ENCODE measurements at regions not wholly inside any gene's neighbourhood (a gene's known extent, or its start where the extent isn't known, plus 50 kb on each side); places are given as distances from the start of the nearest gene placed in this dataset.

GRCh38 chr13:44814836-44815235 is 174.4 kb downstream of the NUFIP1 start:
- CTCF ChIA-PET, result interaction anchor here (1.0 to 2.8 kb wide), 2 partner anchors 18 to 332 kb away, joined by 3 to 15 read pairs; no protein-coding TSS in a partner anchor
- TF ChIP-seq CTCF (IDR thresholded peaks at IDR 0.05; ENCODE audit: insufficient read depth, low read length, missing control alignments), result no peak
- no peak for DNase-seq (ENCODE audit: low read depth, low spot score)
- no peak overlapping the region for H3K4me3 ChIP-seq (ENCODE audit: low read depth, low read length)
- POLR2A ChIA-PET, result no interaction called here

- POLR2A ChIA-PET, result no interaction called here
- CTCF ChIA-PET, result no interaction called here
- DNase-seq (ENCODE audit: low read depth, low spot score), result no peak
- TF ChIP-seq CTCF (IDR thresholded peaks at IDR 0.05; ENCODE audit: insufficient read depth, low read length, missing control alignments), result no peak
- H3K4me3 ChIP-seq (ENCODE audit: low read depth, low read length), result no peak overlapping the region
Observed at GRCh38 chr13:44814161-44814560, 175.1 kb downstream of the NUFIP1 start.

GRCh38 chr13:44812818-44813217 is 176.5 kb downstream of the NUFIP1 start:
- DNase-seq (ENCODE audit: low read depth, low spot score), result no peak
- ChIA-PET CTCF (interaction anchor here (1.5 kb wide), 1 partner anchor 157 kb away, joined by 4 read pairs; no protein-coding TSS in a partner anchor), POLR2A (no interaction called here)
- TF ChIP-seq CTCF (IDR thresholded peaks at IDR 0.05; ENCODE audit: insufficient read depth, low read length, missing control alignments), result no peak
- no peak overlapping the region for H3K4me3 ChIP-seq (ENCODE audit: low read depth, low read length)

GRCh38 chr13:44810061-44810840 is 179.0 kb downstream of the NUFIP1 start:
- no peak for DNase-seq (ENCODE audit: low read depth, low spot score)
- no peak overlapping the region for H3K4me3 ChIP-seq (ENCODE audit: low read depth, low read length)
- ChIA-PET CTCF (no interaction called here), POLR2A (no interaction called here)
- TF ChIP-seq CTCF (IDR thresholded peaks at IDR 0.05; ENCODE audit: insufficient read depth, low read length, missing control alignments), result no peak

- H3K4me3 ChIP-seq (ENCODE audit: low read depth, low read length), result no peak overlapping the region
- ChIA-PET POLR2A (no interaction called here), CTCF (no interaction called here)
- no peak for TF ChIP-seq CTCF (IDR thresholded peaks at IDR 0.05; ENCODE audit: insufficient read depth, low read length, missing control alignments)
- no peak for DNase-seq (ENCODE audit: low read depth, low spot score)
Observed at GRCh38 chr13:44809190-44809589, 180.1 kb downstream of the NUFIP1 start.

- POLR2A ChIA-PET, result no interaction called here
- CTCF ChIA-PET, result no interaction called here
- DNase-seq (ENCODE audit: low read depth, low spot score), result no peak
- no peak overlapping the region for H3K4me3 ChIP-seq (ENCODE audit: low read depth, low read length)
- no peak for TF ChIP-seq CTCF (IDR thresholded peaks at IDR 0.05; ENCODE audit: insufficient read depth, low read length, missing control alignments)
Observed at GRCh38 chr13:44808185-44808584, 181.1 kb downstream of the NUFIP1 start.
